SIG-M5 (cell line): ENCODE measurements at regions not wholly inside any gene's neighbourhood (a gene's known extent, or its start where the extent isn't known, plus 50 kb on each side); places are given as distances from the start of the nearest gene placed in this dataset.
A peak's percentile ranks its signal among the peaks of the same experiment; 100 is the strongest.
"Not testable (repeated sequence)": the region's sequence is repeated elsewhere in the genome, so short reads cannot be mapped to it uniquely, and the experiment has no call there.

Experiments used
- DNase-seq: peaks from one replicate; lab custom pipeline; 2025; lab: John Stamatoyannopoulos, UW

DNA sequence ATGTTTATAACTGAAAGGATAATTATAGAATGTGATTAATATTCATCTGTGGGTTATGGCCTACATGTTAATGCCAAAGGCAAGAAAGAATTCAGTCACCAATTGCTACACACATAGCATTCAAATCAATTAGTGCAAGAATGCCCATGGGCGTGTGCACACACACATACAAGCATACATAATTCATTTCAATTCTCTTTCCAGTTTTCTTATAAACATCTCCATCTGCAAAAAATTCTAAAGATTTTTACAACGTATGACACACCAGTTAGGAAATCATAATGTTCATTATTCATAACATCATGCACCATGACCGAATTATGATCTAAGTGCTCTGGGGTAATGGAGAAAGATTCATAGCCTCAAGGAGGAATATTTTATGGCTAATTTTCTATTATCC, 111.0 kb upstream of the ADTRP start:
- DNase-seq = no peak

DNA sequence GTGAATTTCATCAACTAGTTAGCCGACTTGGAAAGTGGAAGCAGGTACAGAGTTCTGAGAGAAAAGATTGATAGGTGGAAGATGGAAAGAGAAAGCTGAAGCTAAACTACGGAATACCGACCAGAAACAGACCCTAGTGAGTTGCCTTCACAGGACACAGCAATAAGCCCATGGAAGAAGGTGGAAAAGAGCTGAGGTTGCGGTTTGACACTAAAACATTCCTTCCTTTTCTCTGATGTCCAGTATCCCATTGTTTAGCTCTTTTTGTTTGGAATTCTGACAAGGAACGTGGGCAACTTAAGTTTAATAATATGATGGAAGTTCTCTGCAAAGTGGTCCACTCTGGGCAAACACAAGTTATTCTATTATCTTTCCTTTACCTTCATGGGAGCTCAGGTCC, 110.1 kb upstream of the ADTRP start:
- no peak for DNase-seq

DNA sequence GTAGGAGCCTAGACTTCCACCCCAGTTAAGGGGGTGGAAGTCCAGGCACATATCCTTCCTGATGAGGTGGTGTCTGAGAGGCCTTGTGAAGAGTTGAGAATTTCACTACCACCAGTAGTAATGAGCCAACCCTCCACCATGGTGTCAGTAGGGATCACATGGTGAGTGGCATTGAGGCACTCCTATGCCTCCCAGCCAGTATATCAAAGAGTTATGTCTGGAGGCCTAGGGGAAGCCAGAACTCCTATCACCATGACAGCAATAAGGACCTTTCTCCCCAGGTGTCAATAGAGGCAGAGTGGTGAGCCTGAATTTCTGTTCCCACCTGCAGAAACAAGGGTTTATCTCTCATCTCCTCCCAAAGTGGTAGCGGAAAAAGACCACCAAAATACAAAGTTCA, 106.6 kb upstream of the ADTRP start:
- DNase-seq = no peak

DNA sequence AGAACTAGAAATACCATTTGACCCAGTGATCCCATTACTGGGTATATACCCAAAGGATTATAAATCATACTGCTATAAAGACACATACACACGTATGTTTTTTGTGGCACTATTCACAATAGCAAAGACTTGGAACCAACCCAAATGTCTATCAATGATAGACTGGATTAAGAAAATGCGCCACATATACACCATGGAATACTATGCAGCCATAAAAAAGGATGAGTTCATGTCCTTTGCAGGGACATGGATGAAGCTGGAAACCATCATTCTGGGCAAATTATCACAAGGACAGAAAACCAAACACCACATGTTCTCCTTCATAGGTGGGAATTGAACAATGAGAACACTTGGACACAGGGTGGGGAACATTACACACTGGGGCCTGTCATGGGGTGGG, 104.9 kb upstream of the ADTRP start:
- DNase-seq = not testable (repeated sequence)

DNA sequence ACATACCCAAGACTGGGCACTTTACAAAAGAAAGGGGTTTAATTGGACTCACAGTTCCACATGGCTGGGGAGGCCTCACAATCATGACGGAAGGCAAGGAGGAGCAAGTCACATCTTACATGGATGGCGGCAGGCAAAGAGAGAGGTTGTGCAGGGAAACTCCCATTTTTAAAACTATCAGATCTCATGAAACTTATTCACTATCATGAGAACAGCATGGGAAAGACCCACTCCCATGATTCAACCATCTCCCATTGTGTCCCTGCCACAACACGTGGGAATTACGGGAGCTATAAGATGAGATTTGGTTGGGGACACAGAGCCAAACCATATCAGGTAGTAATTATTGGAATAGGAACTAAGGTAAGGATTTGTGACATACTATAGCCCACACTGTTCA, 101.6 kb upstream of the ADTRP start:
- not testable (repeated sequence) for DNase-seq

DNA sequence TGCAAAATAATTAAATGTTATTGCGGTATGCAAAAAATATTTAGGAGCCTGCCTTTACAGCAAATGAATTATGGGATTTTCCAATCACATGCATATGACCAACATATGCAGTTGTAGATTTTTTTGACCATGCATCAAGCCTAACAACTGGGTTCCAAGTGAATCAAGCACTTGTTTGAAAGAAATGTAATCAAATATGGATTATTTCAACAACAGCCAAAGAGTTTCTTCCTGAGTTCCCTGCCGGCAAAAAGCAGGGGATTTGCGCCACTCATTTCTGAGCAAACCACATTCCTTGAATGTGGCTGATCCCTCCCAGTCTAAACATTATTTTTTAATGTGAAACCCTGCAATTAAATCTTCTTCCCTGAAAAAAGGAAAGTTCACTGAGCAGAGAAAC, 100.1 kb upstream of the ADTRP start:
- DNase-seq = no peak

DNA sequence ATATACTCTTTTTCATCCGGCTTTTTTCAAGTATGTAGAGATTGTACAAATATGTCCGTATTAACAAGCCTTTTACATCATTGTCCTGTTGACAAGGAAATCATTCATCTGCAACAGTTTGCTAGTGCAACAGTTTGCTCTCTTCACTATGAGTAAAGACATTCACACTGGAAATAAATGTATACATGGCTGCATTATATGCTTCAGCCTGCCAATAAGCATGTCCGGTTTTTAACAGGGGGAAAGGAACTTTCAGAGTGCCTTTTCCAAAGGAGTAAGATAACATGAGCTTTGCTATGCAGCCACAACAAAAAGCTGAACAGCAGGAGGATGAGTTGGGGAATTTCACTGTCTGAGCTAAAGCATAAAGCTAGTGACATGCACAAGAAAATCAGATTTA, 99.4 kb upstream of the ADTRP start:
- no peak for DNase-seq

DNA sequence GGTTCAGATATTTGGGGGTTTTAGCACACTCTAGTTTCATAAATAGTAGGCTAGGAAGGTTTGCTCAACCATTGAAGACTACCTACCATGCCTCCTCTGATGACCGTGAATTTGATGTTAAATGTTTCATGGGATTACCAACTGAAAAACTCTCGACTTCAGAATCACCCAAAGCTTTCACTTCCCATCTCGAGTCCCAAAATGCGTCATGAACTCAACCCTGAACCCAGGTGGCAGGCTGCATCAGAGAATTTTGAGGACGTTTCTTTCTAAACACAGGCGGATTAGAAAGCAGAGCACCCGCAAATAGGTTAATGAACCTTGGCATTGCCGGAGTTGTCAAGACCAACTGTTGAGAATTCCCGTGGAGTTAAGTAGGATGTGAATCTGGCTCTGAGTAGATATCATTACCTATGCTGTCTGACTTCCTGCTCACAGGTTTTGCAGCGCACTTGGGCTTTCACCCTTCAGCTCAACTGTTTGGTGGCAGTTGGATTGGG, 98.4 kb upstream of the ADTRP start:
- no peak for DNase-seq

DNA sequence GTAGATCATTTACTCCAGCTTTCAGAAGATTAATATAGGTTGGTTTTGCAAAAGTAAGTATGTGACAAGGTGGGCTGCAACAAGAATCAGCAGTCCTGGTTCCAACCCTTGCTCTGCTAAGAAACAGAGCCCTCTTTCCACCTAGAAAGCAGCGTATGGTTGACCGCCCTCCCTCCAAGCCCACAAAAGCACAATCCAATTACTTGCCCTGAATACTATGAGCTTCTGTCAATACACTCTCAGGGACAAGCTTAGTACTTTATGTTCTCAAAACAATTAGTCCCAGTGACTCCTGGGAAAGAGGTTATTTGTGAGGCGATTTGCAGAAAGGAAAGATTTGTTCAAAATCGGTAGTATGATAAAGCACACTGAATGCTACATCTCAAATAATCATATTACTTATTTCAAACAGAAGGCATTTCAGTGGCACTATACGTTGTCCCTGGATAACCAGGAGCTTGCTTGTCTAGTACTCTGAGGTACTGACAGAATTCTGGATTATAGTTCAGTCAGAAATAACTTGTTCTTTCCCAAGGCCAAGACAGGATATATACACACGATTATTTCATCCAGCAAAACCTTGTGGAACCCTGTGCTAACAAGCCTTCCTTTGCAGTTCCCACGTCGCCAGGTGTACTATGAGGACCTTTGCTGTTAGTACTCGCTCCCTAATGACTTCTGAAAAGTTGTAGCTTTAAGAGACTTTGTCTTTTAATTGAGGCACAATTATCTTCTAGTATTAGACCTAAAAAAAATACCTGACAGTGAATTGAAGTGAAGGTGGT, 96.9 kb upstream of the ADTRP start:
- no peak for DNase-seq

DNA sequence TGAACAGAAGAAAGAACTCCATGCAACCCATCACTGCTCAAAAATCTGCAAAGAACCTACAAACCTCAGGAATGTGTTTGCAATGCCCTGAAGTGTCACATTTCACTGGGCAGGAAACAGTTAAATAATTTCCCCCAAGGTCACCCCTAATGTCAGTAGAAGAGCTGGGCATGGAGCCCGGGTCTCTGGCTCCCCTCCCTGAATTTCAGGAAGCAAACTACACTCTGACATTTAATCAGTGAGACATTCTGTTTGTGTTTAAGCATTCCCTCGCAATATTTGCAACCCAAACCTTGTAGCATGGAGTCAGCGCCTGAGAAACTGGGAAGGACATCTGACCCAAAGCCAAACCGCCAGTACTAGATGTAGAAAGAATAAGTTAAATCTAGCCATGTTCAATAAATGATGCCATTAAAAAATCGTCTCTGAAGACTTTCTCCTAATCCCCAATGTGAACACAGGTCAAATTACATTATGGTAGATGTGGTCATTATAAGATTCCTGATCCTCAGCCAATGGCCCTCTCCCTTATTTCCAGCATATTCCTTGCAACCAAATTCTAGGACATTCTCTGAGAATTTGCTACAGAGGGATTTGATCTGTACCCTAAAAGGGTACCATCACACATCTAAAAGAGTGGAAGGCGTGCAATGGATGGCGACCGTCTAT, 91.2 kb upstream of the ADTRP start:
- DNase-seq = no peak

DNA sequence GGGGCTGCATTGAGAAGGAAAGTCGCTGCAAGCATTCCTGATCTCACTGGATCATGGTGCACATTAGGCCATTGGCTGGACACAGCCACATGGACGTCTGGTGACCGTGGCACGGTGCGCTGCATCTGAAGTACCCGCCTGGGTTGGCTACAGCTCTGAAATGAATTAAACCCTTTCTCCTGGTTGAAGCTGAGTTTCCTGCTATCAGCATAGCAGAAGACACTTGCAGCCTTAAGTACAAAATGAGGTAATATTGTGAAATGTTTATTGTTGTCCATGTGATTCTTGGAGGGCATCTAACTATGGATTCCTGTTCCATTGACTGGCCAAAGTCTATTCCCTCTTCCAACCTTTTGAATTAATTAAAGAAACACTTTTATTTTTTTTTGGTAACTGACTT, 89.8 kb upstream of the ADTRP start:
- DNase-seq = no peak

DNA sequence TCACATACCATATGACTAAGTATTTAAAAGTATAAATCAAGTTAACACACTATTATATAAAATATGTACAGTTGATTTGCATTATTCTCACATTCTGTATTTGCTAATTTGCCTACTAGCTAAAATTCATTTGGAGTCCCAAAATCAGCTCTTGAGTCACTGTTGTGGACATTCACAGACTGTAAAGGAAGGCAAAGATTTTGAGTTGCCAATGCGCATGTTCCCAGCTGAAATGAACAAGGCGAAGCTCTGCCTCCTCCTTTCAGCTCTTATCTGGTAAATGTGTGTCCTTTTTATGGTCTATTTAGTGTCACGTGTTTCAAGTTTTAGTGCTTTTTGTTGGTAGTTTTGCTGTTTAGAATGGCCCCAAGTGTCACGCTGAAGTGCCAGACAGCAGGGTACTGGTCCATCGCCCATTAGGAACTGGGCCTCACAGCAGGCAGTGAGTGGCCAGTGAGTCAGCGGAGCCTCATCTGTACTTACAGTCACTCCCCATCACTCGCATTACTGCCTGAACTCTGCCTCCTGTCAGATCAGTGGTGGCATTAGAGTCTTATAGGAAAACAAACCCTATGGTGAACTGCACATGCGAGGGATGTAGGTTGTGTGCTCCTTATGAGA, 87.2 kb upstream of the ADTRP start:
- DNase-seq = no peak

DNA sequence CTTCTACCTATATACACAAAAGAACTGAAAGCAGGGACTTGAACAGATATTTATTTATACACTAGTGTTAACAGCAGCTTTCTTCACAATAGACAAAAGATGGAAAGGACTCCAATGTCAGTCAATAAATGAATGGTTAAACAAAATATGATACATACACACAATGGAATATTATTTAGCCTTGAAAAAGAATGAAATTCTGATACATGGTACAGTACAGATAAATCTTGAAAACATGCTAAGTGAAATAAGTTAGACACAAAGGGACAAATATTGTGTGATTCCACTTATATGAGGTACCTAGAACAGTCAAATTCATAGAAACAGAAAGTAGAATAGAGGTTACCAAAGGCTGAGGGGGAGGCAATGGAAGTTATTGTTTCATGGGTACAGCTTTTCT, 79.8 kb upstream of the ADTRP start:
- DNase-seq = no peak

DNA sequence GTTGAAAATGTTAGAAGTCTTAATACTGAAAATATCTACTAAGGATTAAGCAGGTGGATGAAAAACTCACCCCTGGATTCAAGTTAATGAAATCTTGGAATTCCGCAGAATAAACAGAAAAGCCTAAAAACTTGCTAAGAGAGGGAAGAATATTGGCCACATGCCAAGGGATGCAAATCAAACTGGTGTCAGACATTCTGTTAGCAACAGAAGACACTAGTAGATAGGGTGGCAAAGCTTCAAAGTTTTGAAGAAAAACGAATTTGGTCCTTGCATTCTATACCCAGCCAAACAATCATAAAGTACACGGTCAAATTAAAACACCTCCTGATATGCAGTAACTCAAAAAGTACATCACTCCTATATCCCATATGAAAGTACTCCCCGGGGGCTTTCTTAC, 77.1 kb upstream of the ADTRP start:
- DNase-seq = no peak

DNA sequence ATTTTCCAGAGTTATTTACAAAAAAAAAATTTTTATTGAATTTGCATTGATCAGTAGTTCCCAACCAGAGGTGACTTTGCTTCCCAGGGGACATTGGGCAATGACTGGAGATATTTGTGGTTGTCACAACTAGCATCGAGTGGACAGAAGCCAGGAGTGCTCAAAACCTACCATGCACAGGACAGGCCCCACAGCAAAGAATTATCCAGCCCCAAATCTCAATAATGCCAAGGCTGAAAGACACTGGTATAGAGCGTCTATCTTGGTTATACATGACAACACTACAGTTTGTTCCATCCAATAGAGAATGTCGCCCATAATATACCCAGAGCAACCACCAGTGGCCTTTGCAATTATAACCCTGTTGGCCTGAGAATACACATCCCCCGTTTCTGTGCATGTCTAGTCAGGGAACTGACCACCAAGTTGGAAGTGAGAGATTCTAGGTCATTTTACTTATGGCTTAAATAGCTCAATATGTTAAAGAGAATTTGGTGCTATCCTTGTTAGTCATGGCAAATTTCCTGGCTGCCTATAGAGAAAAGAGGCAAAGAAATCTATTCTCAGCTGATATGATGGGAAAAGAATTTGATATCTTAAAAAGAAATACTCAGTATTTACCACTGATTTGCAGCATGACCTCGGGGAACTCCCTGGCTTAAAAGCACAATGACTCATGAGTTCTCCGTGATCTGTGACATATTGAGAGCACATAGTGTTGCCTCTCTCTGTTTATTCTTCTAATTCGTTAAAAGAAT, 76.0 kb upstream of the ADTRP start:
- no peak for DNase-seq

DNA sequence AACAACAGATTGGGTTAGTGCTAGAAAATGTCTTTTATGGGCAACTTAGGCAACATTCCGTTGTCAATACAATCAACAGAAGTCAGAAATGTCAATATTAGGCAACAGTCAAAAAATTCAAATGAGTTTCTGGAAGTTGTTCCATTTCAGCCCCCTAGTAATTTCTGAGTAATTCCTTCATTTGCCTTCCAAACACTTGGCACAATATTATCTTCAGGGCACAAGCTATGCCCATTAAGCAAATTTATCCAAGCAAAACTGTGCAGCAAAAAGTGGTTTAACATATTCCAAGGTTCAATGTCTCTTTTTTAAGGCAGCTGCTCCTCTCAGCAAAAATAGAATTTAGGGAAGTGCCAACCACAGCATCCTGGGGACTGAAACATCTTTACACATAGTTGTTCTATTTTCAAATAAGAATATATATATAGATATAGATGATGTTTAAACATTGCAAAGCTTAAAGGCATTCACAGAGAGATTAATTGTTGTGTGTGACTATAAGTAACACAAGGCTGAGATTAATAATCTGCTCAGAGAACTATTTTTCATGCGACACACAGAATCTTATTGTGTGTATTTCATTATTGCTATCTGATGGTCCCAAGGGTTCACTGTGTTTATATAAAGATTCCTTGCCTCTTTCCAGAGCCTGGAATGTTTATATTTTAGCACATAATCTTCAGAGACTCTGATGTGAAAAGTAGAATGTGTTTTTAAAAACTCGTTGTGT, 75.2 kb upstream of the ADTRP start:
- DNase-seq = peak; percentile 44

DNA sequence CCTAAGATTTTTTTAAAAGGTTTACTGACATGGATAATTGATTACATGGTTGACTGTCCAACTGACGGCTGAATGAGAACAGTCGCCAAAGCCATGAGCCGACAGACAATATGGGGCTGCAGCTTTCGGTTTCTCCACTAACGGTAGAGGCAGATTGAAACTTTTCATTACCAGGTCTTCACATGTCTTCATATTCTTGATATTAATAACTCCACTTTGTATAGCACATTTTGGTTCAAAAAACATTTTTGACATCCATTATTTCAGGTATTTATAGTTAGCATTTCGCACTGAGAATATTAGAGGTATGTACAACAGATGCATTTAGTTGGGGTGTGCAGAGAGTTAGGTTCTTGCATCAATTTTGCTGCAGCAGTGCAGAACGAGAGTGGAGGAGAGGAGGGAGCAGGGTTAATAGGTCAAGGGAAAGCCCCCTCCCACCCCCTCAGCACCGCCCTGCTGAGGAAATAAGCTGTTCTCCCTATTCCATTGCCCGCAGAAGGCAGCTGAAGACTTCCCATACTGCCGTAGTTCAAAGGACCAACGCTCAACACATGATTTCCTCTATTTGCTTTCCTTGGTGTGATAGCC, 73.6 kb upstream of the ADTRP start:
- no peak for DNase-seq

DNA sequence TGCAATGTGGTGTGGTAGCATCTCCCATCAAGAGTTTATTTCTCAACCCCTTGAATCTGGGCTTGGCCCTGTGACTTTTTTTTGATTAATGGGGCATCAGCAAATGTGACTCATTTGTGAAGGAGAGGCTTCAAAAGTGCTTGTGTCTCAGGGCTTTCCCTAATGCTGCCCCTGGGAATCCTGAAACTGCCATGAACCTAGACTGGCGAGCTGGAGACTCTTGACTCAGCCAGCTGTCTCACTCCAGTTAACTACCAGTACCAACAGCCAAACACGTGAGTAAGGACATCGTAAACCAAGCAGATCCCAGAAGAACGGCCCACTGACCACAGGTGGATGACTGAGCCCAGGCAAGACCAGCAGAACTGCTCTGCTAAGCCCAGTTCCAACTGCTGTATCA, 72.8 kb upstream of the ADTRP start:
- no peak for DNase-seq

DNA sequence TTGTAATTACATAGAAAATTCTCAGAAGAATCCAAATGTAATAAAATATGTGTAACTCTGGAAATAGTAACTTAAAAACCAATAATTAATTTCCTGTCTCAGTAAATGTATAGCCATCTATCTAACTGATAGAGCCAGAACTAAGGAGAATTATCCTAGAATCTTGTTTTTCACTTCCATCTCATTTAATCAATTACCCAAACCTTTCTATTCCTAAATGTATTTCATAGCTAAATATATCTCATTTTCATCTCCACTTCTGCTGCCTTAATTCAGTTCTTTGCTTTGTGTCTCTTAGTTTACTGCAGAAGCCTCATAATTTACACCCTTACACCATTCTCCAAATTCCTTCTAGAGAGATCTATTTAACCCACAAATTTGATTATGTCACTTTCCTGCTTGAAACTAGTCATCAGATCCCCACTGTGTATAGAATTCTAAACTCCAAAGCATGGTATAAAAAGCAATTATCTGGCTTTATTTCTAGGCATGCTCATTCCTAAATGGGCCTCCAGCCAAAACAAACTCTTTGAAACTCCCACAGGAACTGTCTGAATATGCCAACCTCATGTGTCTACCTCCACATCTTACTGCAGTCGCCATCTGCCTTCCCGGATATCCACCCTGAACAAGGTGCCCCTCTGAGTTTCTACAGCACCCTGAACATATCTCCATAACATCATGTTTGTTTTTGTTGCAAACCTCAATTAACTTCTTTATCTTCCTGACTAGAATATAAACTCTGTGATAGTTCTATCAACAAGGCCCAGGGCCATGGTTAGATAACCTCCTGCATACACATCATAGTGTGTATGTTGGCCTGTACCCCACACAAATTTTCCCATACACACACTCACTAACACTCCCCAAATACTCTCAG, 70.5 kb upstream of the ADTRP start:
- DNase-seq = no peak

DNA sequence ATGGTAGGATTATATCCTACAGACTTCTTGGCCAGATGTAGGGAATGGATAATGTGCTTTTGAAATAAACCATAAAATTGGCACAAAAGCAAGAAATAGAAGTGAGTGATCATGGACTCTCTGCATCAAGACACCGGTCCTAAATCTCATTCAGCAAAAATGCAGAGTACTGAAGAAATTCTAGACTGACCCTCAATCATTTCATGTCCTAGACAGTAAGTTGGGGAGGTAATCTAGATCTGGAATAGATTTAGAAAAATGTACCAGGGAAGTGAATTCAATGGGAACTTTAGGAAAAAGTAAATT, 69.7 kb upstream of the ADTRP start:
- DNase-seq = no peak
